ENCODE measurements at regions not wholly inside any gene's neighbourhood (a gene's known extent, or its start where the extent isn't known, plus 50 kb on each side); places are given as distances from the start of the nearest gene placed in this dataset.

- H3K9me3 Mint-ChIP-seq, result no peaks in the 10 kb centered on the region
- Histone ChIP-seq H3K14ac (ENCODE audit: insufficient read depth, low read length) (no peak overlapping the region), H3K23ac (ENCODE audit: insufficient read length, low read depth, low read length) (no peak overlapping the region), H3K9ac (ENCODE audit: extremely low read depth, insufficient read length, low read length) (no peak overlapping the region), H3K4ac (ENCODE audit: low read depth, low read length) (no peak overlapping the region), H3K4me1 (ENCODE audit: insufficient read depth, low read length) (no peaks in the 10 kb centered on the region), H2AK5ac (ENCODE audit: insufficient read length, low read length) (no peak overlapping the region), H3K79me2 (ENCODE audit: insufficient read depth, low read length) (no peaks in the 10 kb centered on the region), H2BK20ac (ENCODE audit: low read depth, low read length, poor library complexity, severe bottlenecking) (no peak overlapping the region), H3K23me2 (ENCODE audit: insufficient read length, low read depth, low read length, poor library complexity, severe bottlenecking) (no peaks in the 10 kb centered on the region), H2BK15ac (ENCODE audit: low read depth, low read length) (no peak overlapping the region), H4K5ac (ENCODE audit: insufficient read length, low read depth, low read length) (no peak overlapping the region), H3K4me2 (ENCODE audit: insufficient read depth, insufficient read length, low read length) (no peak overlapping the region), H3T11ph (ENCODE audit: low read length) (no peak overlapping the region), H3K9me3 (ENCODE audit: control insufficient read depth, low read depth, low read length) (no peaks in the 10 kb centered on the region), H3K79me1 (ENCODE audit: insufficient read depth, low read depth, low read length, poor library complexity, severe bottlenecking) (no peaks in the 10 kb centered on the region), H2BK120ac (ENCODE audit: low read depth, low read length, poor library complexity, severe bottlenecking) (no peak overlapping the region), H4K91ac (ENCODE audit: insufficient read length, low read depth, low read length) (no peak overlapping the region), H4K20me1 (ENCODE audit: control insufficient read depth, insufficient read depth, insufficient read length) (no peaks in the 10 kb centered on the region), H4K8ac (replicated peaks; ENCODE audit: insufficient read length, low read depth, low read length) (no peak overlapping the region), H3K18ac (ENCODE audit: insufficient read length, low read depth, low read length) (no peak overlapping the region), H3K56ac (ENCODE audit: insufficient read length, low read depth, low read length) (no peak overlapping the region), H2BK5ac (ENCODE audit: insufficient read length, low read length) (no peak overlapping the region), H3K27me3 (ENCODE audit: insufficient read depth, low read length) (no peaks in the 10 kb centered on the region), H3K27ac (ENCODE audit: insufficient read length, low read depth, low read length) (no peak overlapping the region), H2AFZ (ENCODE audit: low read length) (no peak overlapping the region), H2BK12ac (ENCODE audit: insufficient read length, low read depth, low read length) (no peak overlapping the region)
- H3K4me3 Mint-ChIP-seq, result no peak overlapping the region
- no peak overlapping the region for H3K27ac Mint-ChIP-seq
- no peak for DNase-seq
- no peaks in the 10 kb centered on the region for H3K27me3 Mint-ChIP-seq (ENCODE audit: low read depth)
- TF ChIP-seq CTCF (conservative IDR thresholded peaks at IDR 0.05), result no peak
- 0 out of 4 replicates have a peak, but pooled peaks cover 0 to 2% of the 10 kb centered on the region in 2 experiments for H3K4me1 Mint-ChIP-seq
- no CpG with 5 or more reads among the region's 6 CpGs for WGBS (ENCODE audit: extremely low coverage, insufficient read length, low lambda C conversion rate)
- H3K36me3 Mint-ChIP-seq (ENCODE audit: insufficient read depth in 1 of 3, low read depth in 3 of 3), result no peaks in the 10 kb centered on the region
Observed at GRCh38 chr9:3648266-3648665, 122.5 kb upstream of the RFX3 start.

Measured in H9 (cell line).